Loucy (cell line): ENCODE measurements at regions not wholly inside any gene's neighbourhood (a gene's known extent, or its start where the extent isn't known, plus 50 kb on each side); places are given as distances from the start of the nearest gene placed in this dataset.

ENCODE experiments used
- H2AFZ ChIP-seq: fragments of 200-600 bp; sonication (generic); 2 replicates; pipeline ENCODE4 v1.6.0; 2016; ENCODE audit warnings: antibody characterized with exemption, mild to moderate bottlenecking, low read length, moderate library complexity
- H3F3A ChIP-seq: fragments of 200-600 bp; 2 replicates; pipeline ENCODE4 v1.6.0; 2016; ENCODE audit warnings: antibody characterized with exemption, low read depth, mild to moderate bottlenecking
- H3K27me3 ChIP-seq: fragments of 200-600 bp; sonication (generic); 2 replicates; pipeline ENCODE4 v1.6.1; 2014; ENCODE audit warnings: low read length, mild to moderate bottlenecking; ENCODE audit not compliant: insufficient read depth, poor library complexity, severe bottlenecking
- H3K36me3 ChIP-seq: fragments of 200-600 bp; sonication (generic); 2 replicates; pipeline ENCODE4 v1.6.1; 2016; ENCODE audit warnings: low read length; ENCODE audit not compliant: insufficient read depth
- H3K4me1 ChIP-seq: fragments of 200-600 bp; sonication (generic); 2 replicates; pipeline ENCODE4 v1.5.1; 2014; ENCODE audit warnings: low read length, mild to moderate bottlenecking; ENCODE audit not compliant: insufficient read depth, poor library complexity, severe bottlenecking
- H3K4me2 ChIP-seq: fragments of 200-600 bp; sonication (generic); 2 replicates; pipeline ENCODE4 v1.6.0; 2014; ENCODE audit warnings: antibody characterized with exemption, low read length, low read depth, mild to moderate bottlenecking; ENCODE audit not compliant: poor library complexity, severe bottlenecking
- H3K4me3 ChIP-seq: fragments of 200-600 bp; sonication (generic); 2 replicates; pipeline ENCODE4 v1.5.1; 2014; ENCODE audit warnings: low read length, mild to moderate bottlenecking, mixed read lengths; ENCODE audit not compliant: poor library complexity, severe bottlenecking
- H3K79me2 ChIP-seq: fragments of 200-600 bp; sonication (generic); 2 replicates; pipeline ENCODE4 v1.6.1; 2014; ENCODE audit warnings: low read length; ENCODE audit not compliant: insufficient read depth
- H3K9ac ChIP-seq: fragments of 200-600 bp; sonication (generic); 2 replicates; pipeline ENCODE4 v1.6.0; 2014; ENCODE audit warnings: mild to moderate bottlenecking, low read depth, low read length, moderate library complexity; ENCODE audit not compliant: poor library complexity, severe bottlenecking
- H3K9me2 ChIP-seq: fragments of 200-600 bp; sonication (generic); replicated peaks from 2 replicates; pipeline ENCODE4 v1.6.1; 2016; ENCODE audit warnings: low read depth, low read length, mixed read lengths
- H3K9me3 ChIP-seq: fragments of 200-600 bp; sonication (generic); 2 replicates; pipeline ENCODE4 v1.6.1; 2014; ENCODE audit warnings: mild to moderate bottlenecking, antibody characterized with exemption, low read length, low read depth; ENCODE audit not compliant: insufficient read depth
- H4K20me1 ChIP-seq: fragments of 200-600 bp; sonication (generic); 2 replicates; pipeline ENCODE4 v1.6.0; 2014; ENCODE audit warnings: antibody characterized with exemption, low read length, mild to moderate bottlenecking; ENCODE audit not compliant: insufficient read depth, poor library complexity, severe bottlenecking
- EZH2phosphoT487 ChIP-seq: fragments of 200-600 bp; IDR thresholded peaks from 2 replicates; pipeline ENCODE4 v1.6.1; 2018; ENCODE audit warnings: antibody characterized with exemption, mild to moderate bottlenecking, moderate library complexity, borderline replicate concordance
- TF ChIP-seq, protein P1 (sequence below): fragments of 200-600 bp; sonication (generic); conservative IDR thresholded peaks from 2 replicates; pipeline ENCODE4 v1.5.1; 2014; ENCODE audit warnings: mild to moderate bottlenecking, antibody characterized with exemption, low read length

DNA sequence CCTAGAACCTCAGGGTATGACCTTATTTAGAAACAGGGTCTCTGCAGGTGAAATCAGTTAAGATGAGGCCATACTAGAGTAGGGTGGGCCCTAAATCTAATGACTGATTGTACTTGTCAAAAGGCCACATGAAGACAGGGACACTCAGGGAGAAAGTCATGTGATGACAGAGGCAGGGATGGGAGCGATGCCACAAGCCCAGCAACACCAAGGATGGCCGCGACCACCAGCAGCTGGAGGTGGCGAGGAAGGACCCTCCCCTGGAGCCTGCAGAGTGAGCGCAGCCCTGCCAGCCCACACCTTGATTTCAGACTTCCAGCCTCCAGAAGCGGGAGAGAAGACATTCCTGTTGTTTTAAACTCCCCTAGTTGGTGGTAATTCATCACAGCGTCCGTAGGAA, 199.9 kb downstream of the PHETA1 start:
- H3K9me2 ChIP-seq: no peaks in the 10 kb centered on the region
- no peaks in the 10 kb centered on the region for H3K79me2 ChIP-seq
- H3K4me2 ChIP-seq: no peak overlapping the region
- TF ChIP-seq, protein P1, sequence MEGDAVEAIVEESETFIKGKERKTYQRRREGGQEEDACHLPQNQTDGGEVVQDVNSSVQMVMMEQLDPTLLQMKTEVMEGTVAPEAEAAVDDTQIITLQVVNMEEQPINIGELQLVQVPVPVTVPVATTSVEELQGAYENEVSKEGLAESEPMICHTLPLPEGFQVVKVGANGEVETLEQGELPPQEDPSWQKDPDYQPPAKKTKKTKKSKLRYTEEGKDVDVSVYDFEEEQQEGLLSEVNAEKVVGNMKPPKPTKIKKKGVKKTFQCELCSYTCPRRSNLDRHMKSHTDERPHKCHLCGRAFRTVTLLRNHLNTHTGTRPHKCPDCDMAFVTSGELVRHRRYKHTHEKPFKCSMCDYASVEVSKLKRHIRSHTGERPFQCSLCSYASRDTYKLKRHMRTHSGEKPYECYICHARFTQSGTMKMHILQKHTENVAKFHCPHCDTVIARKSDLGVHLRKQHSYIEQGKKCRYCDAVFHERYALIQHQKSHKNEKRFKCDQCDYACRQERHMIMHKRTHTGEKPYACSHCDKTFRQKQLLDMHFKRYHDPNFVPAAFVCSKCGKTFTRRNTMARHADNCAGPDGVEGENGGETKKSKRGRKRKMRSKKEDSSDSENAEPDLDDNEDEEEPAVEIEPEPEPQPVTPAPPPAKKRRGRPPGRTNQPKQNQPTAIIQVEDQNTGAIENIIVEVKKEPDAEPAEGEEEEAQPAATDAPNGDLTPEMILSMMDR: no peak
- no peak for TF ChIP-seq EZH2phosphoT487
- peaks cover 16% of the 10 kb centered on the region for H3K4me1 ChIP-seq
- H3K4me3 ChIP-seq: no peak overlapping the region
- H3K9ac ChIP-seq: no peak overlapping the region
- H3K27me3 ChIP-seq: no peaks in the 10 kb centered on the region
- no peaks in the 10 kb centered on the region for H3K36me3 ChIP-seq
- no peaks in the 10 kb centered on the region for H3K9me3 ChIP-seq
- H4K20me1 ChIP-seq: no peaks in the 10 kb centered on the region
- H3F3A ChIP-seq: no peaks in the 10 kb centered on the region
- no peak overlapping the region for H2AFZ ChIP-seq

DNA sequence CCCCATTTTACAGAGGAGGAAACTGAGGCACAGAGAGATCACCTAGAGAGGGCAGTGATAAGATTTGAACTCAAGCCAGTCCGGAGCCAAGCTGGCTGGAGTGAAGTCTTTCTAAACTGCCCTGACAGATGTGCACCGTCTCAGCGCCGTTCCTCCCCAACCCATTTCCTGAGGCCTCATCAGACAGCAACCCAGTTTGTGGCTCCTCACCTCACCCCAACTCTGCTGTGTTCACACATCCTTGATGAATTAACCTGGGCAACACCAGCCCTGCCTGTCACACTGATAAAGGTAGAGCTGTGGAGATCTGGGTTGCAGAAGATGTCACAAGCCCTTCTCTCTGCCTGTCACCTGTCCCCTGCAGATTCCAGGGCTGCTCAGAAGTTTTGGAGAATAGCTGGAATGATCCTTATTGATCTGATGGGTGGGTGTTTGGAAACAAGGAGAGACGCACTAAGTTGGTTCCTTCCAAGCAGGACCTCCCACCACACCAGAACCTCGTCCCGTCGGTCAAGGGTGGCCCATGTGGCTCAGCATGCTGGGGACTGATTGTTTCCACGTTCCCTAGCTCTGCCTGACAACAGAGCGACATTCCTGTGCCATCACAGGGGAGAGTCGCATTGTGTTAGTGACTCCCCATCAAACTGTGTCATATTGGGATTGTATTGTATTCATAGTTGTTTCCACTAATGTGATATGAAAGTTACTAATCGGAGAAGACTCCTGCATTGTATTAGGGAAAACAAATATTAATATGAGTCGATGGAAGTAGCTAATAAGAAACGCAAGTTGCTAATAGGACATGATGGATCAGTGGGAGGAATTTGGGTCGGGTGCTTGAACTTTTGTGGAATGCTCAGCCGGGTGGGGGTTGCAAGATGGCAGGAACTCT, 200.6 kb downstream of the PHETA1 start:
- TF ChIP-seq, protein P1: no peak
- TF ChIP-seq EZH2phosphoT487: no peak

GRCh38 chr12:111166779-111167540, 201.9 kb downstream of the PHETA1 start:
- H3K9ac ChIP-seq: no peak overlapping the region
- H3F3A ChIP-seq: no peaks in the 10 kb centered on the region
- TF ChIP-seq EZH2phosphoT487: no peak
- TF ChIP-seq, protein P1: no peak
- no peaks in the 10 kb centered on the region for H3K27me3 ChIP-seq
- H3K4me2 ChIP-seq: no peak overlapping the region
- H3K9me2 ChIP-seq: no peaks in the 10 kb centered on the region
- peaks cover 4% of the 10 kb centered on the region for H3K4me1 ChIP-seq
- no peaks in the 10 kb centered on the region for H3K79me2 ChIP-seq
- no peaks in the 10 kb centered on the region for H3K9me3 ChIP-seq
- no peak overlapping the region for H3K4me3 ChIP-seq
- H3K36me3 ChIP-seq: no peaks in the 10 kb centered on the region
- no peaks in the 10 kb centered on the region for H4K20me1 ChIP-seq
- no peak overlapping the region for H2AFZ ChIP-seq

More for the DNA sequence above, 200.6 kb downstream of the PHETA1 start:
- H3K36me3 ChIP-seq: no peaks in the 10 kb centered on the region
- H4K20me1 ChIP-seq: no peaks in the 10 kb centered on the region
- no peaks in the 10 kb centered on the region for H3K27me3 ChIP-seq
- no peaks in the 10 kb centered on the region for H3F3A ChIP-seq
- H3K9me3 ChIP-seq: no peaks in the 10 kb centered on the region
- H3K4me3 ChIP-seq: no peak overlapping the region
- no peaks in the 10 kb centered on the region for H3K9me2 ChIP-seq
- no peak overlapping the region for H3K9ac ChIP-seq
- H3K4me2 ChIP-seq: no peak overlapping the region
- peaks cover 8% of the 10 kb centered on the region for H3K4me1 ChIP-seq
- H3K79me2 ChIP-seq: no peaks in the 10 kb centered on the region
- H2AFZ ChIP-seq: no peak overlapping the region
